ENCODE measurements at regions not wholly inside any gene's neighbourhood (a gene's known extent, or its start where the extent isn't known, plus 50 kb on each side); places are given as distances from the start of the nearest gene placed in this dataset.

GRCh38 chr18:47417807-47418206 lies 166.3 kb upstream of the SKOR2 start:
- no peaks in the 10 kb centered on the region for H3K27me3 ChIP-seq (replicated peaks; ENCODE audit: control insufficient read depth, insufficient read depth, low read length)
- no peak for DNase-seq
- CTCF ChIA-PET: no interaction called here
- no peak overlapping the region for H3K4me3 ChIP-seq (ENCODE audit: low read depth, low read length)
- no TSS peak for BruUV-seq (replicated peaks)
- H3K36me3 ChIP-seq (ENCODE audit: control insufficient read depth, insufficient read depth, low read length): no peaks in the 10 kb centered on the region
- intact Hi-C loops (cut with micrococcal nuclease; ENCODE audit: unreplicated experiment): no loop called here
- H3K4me1 ChIP-seq: no peaks in the 10 kb centered on the region
- no peaks in the 10 kb centered on the region for H3K9me3 Mint-ChIP-seq (ENCODE audit: unreplicated experiment)
- H3K9me3 ChIP-seq: no peaks in the 10 kb centered on the region
- no peaks in the 10 kb centered on the region for H3K36me3 Mint-ChIP-seq (ENCODE audit: insufficient read depth, unreplicated experiment)
- H3K4me3 Mint-ChIP-seq (ENCODE audit: unreplicated experiment): no peak overlapping the region
- peaks cover 12% of the 10 kb centered on the region for H3K27me3 Mint-ChIP-seq (ENCODE audit: insufficient read depth, unreplicated experiment)
- no peak for TF ChIP-seq CTCF (IDR thresholded peaks at IDR 0.05; ENCODE audit: insufficient read depth in 1 of 2, low read depth in 1 of 2, low read length in 1 of 2, severe bottlenecking in 1 of 2, unreplicated experiment in 1 of 2)
- POLR2A ChIA-PET: no interaction called here
- H3K4me1 Mint-ChIP-seq (ENCODE audit: low read depth, unreplicated experiment): no peaks in the 10 kb centered on the region
- no peak overlapping the region for H3K27ac Mint-ChIP-seq (ENCODE audit: unreplicated experiment)

GRCh38 chr18:47415881-47416280 lies 164.4 kb upstream of the SKOR2 start:
- no peaks in the 10 kb centered on the region for H3K9me3 Mint-ChIP-seq (ENCODE audit: unreplicated experiment)
- H3K27me3 ChIP-seq (replicated peaks; ENCODE audit: control insufficient read depth, insufficient read depth, low read length): no peaks in the 10 kb centered on the region
- intact Hi-C loops (cut with micrococcal nuclease; ENCODE audit: unreplicated experiment): no loop called here
- no TSS peak for BruUV-seq (replicated peaks)
- no peak overlapping the region for H3K4me3 ChIP-seq (ENCODE audit: low read depth, low read length)
- no peaks in the 10 kb centered on the region for H3K9me3 ChIP-seq
- H3K4me1 Mint-ChIP-seq (ENCODE audit: low read depth, unreplicated experiment): no peaks in the 10 kb centered on the region
- CTCF ChIA-PET: no interaction called here
- TF ChIP-seq CTCF (IDR thresholded peaks at IDR 0.05; ENCODE audit: insufficient read depth in 1 of 2, low read depth in 1 of 2, low read length in 1 of 2, severe bottlenecking in 1 of 2, unreplicated experiment in 1 of 2): no peak
- no peaks in the 10 kb centered on the region for H3K36me3 Mint-ChIP-seq (ENCODE audit: insufficient read depth, unreplicated experiment)
- H3K36me3 ChIP-seq (ENCODE audit: control insufficient read depth, insufficient read depth, low read length): no peaks in the 10 kb centered on the region
- no peak for DNase-seq
- peaks cover 15% of the 10 kb centered on the region for H3K27me3 Mint-ChIP-seq (ENCODE audit: insufficient read depth, unreplicated experiment)
- H3K4me3 Mint-ChIP-seq (ENCODE audit: unreplicated experiment): no peak overlapping the region
- POLR2A ChIA-PET: no interaction called here
- H3K4me1 ChIP-seq: no peaks in the 10 kb centered on the region
- no peak overlapping the region for H3K27ac Mint-ChIP-seq (ENCODE audit: unreplicated experiment)

GRCh38 chr18:47413327-47413726 lies 161.9 kb upstream of the SKOR2 start:
- Histone ChIP-seq H3K36me3 (ENCODE audit: control insufficient read depth, insufficient read depth, low read length) (no peaks in the 10 kb centered on the region), H3K27me3 (replicated peaks; ENCODE audit: control insufficient read depth, insufficient read depth, low read length) (no peaks in the 10 kb centered on the region), H3K4me1 (no peaks in the 10 kb centered on the region), H3K4me3 (ENCODE audit: low read depth, low read length) (no peak overlapping the region), H3K9me3 (no peaks in the 10 kb centered on the region)
- Mint-ChIP-seq H3K4me3 (ENCODE audit: unreplicated experiment) (no peak overlapping the region), H3K36me3 (ENCODE audit: insufficient read depth, unreplicated experiment) (no peaks in the 10 kb centered on the region), H3K27me3 (ENCODE audit: insufficient read depth, unreplicated experiment) (peaks cover 14% of the 10 kb centered on the region), H3K27ac (ENCODE audit: unreplicated experiment) (no peak overlapping the region), H3K9me3 (ENCODE audit: unreplicated experiment) (no peaks in the 10 kb centered on the region), H3K4me1 (ENCODE audit: low read depth, unreplicated experiment) (no peaks in the 10 kb centered on the region)
- no TSS peak for BruUV-seq (replicated peaks)
- CTCF ChIA-PET: no interaction called here
- no peak for DNase-seq
- TF ChIP-seq CTCF (IDR thresholded peaks at IDR 0.05; ENCODE audit: insufficient read depth in 1 of 2, low read depth in 1 of 2, low read length in 1 of 2, severe bottlenecking in 1 of 2, unreplicated experiment in 1 of 2): no peak
- intact Hi-C loops (cut with micrococcal nuclease; ENCODE audit: unreplicated experiment): no loop called here
- POLR2A ChIA-PET: no interaction called here

All from Caco-2 (cell line).